AG09309 (cell line): ENCODE measurements at regions not wholly inside any gene's neighbourhood (a gene's known extent, or its start where the extent isn't known, plus 50 kb on each side); places are given as distances from the start of the nearest gene placed in this dataset.

Experiments
- DNase-seq: peaks from one replicate; pipeline ENCODE4 v3.0.0-alpha.2; 2010; ENCODE audit warnings: low read depth
- H3K4me3 ChIP-seq: 2 replicates; pipeline ENCODE4 v1.5.1; 2011; ENCODE audit warnings: mild to moderate bottlenecking, low read depth, low read length, moderate library complexity; ENCODE audit not compliant: control insufficient read depth
- TF ChIP-seq, protein P1 (sequence below): IDR thresholded peaks from 2 replicates; pipeline ENCODE4 v1.5.1; 2011; ENCODE audit warnings: mild to moderate bottlenecking, low read depth, low read length, inconsistent platforms; ENCODE audit not compliant: insufficient read depth, control insufficient read depth; ENCODE audit errors: missing control alignments

DNA sequence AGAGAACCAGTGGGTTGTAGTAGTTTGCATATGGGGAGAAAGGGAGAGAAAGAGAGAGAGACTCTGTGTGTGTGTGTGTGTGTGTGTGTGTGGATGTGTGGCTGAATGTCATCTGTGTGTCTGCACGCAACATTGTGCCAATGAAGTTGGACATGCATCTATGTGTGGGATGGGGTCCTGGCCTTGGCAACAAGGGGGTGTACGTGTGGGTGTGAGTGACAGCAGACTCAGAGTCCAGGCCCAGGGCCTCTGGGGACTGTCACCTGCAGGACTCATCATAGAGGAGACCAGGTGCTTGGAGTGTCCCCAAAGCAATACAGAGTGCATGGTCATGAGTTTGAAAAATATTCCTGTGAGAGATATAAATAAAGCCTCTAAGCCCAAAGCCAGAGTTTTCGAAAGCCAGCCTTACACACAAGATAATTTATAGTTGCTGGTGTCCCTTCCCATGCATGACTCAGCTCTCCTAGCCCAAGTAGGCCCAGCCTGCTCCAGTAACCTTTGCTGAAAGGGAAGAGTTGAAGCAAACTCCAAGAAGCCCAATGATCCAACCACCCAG lies 59.9 kb downstream of the TNP1 start:
- DNase-seq = peak; percentile 37
- TF ChIP-seq, protein P1, sequence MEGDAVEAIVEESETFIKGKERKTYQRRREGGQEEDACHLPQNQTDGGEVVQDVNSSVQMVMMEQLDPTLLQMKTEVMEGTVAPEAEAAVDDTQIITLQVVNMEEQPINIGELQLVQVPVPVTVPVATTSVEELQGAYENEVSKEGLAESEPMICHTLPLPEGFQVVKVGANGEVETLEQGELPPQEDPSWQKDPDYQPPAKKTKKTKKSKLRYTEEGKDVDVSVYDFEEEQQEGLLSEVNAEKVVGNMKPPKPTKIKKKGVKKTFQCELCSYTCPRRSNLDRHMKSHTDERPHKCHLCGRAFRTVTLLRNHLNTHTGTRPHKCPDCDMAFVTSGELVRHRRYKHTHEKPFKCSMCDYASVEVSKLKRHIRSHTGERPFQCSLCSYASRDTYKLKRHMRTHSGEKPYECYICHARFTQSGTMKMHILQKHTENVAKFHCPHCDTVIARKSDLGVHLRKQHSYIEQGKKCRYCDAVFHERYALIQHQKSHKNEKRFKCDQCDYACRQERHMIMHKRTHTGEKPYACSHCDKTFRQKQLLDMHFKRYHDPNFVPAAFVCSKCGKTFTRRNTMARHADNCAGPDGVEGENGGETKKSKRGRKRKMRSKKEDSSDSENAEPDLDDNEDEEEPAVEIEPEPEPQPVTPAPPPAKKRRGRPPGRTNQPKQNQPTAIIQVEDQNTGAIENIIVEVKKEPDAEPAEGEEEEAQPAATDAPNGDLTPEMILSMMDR = no peak
- no peak overlapping the region for H3K4me3 ChIP-seq

DNA sequence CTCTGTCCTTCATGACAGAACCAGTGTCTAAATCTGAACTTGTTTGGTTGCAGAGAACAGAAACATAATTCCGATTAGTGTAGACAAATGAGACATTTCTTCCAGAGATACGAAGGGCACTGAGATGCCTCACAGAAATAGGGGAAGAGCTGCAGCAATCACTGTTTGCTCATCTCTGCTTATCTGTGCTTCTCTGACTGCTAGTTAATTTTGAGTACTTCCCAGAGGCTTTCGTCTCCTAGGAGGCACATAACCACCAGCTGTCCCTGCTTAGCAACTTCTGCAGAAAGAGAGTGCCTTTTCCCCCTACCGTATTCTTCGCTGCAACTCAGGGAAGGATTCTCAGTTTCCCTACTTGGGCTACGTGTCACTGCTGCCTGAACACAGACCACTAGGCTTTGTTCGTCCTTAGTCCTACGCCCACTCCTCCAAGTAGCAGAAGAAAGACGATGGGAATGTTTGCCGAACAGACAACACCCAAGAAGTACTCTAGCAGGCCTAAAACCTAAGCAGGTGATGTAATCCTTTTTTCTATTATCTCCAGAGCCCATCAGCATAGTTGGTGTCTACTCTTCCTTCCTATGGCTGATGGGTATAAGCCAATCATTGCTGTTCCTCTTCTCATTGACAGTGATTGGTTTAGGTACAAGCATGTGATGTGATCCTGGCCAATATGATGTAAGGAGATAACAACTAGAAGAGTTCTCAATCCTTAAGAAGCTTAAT lies 63.6 kb downstream of the TNP1 start:
- TF ChIP-seq, protein P1 = no peak
- no peak for DNase-seq
- no peak overlapping the region for H3K4me3 ChIP-seq

DNA sequence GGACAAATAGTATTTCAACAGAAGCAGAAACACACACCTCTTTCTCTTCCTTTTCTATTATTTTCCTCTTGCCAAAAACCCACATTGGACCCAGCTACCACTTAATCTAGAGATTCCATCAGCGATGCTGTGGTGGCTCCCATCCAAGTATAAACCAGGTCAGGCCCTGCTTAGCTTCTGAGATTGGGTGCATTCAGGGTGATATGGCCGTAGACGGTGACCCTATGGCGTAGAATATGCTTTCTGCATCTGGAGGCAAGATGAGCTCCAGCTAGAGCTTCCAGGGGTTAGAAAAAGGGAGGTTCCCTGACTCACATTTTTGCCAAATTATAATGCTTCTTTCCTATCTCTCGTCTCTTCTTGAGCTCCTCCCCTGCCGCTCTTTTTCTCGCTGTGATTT lies 66.5 kb downstream of the TNP1 start:
- H3K4me3 ChIP-seq = no peak overlapping the region
- no peak for DNase-seq
- TF ChIP-seq, protein P1 = no peak

DNA sequence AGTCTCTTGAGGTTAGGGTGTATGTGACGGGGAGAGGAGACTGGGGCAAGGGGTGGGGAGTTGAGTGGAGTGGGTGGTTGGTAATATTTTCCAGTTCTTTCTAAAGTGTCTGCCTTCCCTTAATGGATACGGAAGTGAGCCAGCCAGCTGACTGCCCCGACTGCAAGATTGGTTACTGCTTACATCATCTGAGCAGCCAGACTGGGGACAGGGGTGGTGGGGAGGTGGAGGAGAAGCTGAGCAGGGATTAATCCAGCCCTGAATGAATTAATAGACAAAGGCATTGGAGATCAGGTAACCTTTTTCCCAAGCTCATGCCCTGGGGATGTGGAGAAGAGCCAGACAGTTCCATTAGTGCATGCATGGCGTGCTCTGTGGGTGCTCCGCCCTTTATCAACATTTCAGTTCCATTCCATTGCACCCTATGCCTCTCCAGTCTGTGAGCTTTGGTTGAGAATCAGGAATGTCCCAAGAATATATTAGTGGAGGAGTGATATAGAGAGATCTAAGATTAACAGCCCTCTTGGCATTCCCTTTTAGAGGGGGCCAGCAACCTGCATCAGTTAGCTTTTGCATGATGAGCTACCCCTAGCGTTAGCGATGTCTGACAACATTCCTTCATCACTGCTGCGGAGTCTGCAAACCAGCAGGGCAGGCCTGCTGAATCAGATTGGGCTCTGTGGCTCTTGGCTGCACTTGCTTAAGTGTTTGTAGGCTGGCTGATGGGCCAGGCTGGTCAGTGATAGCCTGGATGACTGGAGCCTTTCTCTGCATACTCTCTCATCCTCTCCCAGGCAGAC lies 67.4 kb downstream of the TNP1 start:
- peak; percentile 77 for DNase-seq
- TF ChIP-seq, protein P1 = peak; percentile 34
- no peak overlapping the region for H3K4me3 ChIP-seq

DNA sequence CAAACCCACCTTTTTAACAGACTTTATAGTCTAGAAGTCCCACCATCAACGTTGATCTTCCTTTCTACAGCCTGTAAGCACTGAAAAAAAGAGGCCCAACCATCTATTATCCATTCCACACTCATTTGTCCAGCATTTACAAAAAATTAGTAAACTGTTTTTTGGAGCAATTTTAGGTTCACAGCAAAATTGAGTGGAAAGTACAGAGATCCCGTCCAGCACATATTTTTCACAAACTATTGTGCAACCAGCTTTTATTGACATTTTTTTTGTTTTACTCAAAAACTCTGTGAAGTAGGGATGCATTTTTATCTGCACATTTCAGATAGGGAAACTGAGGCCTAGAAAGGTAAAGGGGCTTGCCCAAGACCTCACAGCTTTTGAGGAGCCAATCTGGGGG lies 68.6 kb downstream of the TNP1 start:
- TF ChIP-seq, protein P1 = no peak
- H3K4me3 ChIP-seq = no peak overlapping the region
- DNase-seq = peak; percentile 11

DNA sequence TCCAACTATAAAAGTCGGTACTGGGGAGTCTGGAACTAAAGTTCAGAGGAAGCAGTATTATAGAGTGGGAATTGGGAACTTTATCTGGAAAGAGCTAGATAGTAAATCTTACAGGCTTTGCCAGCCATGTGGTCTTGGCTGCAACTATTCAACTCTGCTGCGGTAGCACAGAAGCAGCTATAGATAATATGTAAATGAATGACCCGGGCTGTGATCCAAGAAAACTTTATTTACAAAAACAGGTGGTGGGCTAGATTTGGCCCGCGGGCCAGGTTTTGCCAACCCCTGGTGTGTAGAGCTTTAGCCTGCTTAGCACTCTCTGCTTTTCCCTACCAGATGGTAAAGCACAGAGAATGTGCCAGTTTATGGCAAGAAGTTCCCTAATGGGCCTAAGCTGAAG lies 70.8 kb downstream of the TNP1 start:
- TF ChIP-seq, protein P1 = no peak
- DNase-seq = no peak
- no peak overlapping the region for H3K4me3 ChIP-seq
